GM23338 (cell line): ENCODE measurements at regions not wholly inside any gene's neighbourhood (a gene's known extent, or its start where the extent isn't known, plus 50 kb on each side); places are given as distances from the start of the nearest gene placed in this dataset.

ENCODE experiments used
- ATAC-seq: fragments of 200-7000 bp; cut with Tn5 transposase; 3 replicates; pipeline ENCODE4 v1.9.1; 2020
- DNase-seq: peaks from one replicate; pipeline ENCODE4 v3.0.0-alpha.2; 2015; ENCODE audit warnings: low spot score
- H2AFZ ChIP-seq: fragments of 200-600 bp; sonication (generic); 2 replicates; pipeline ENCODE4 v1.8.0; 2016; ENCODE audit warnings: antibody characterized with exemption, mild to moderate bottlenecking, moderate library complexity
- H3F3A ChIP-seq: fragments of 200-600 bp; sonication (generic); replicated peaks from 2 replicates; pipeline ENCODE4 v1.8.0; 2017; ENCODE audit warnings: antibody characterized with exemption, mixed run types, low read depth
- H3K27ac ChIP-seq: fragments of 200-600 bp; sonication (generic); 2 replicates; pipeline ENCODE4 v1.6.1; 2016; ENCODE audit warnings: low read depth
- H3K27me3 ChIP-seq: fragments of 200-600 bp; sonication (generic); 2 replicates; pipeline ENCODE4 v1.8.0; 2016; ENCODE audit warnings: mild to moderate bottlenecking, mixed run types, moderate library complexity; ENCODE audit not compliant: insufficient read depth
- H3K36me3 ChIP-seq: fragments of 200-600 bp; sonication (generic); 2 replicates; pipeline ENCODE4 v1.8.0; 2016; ENCODE audit warnings: mild to moderate bottlenecking; ENCODE audit not compliant: insufficient read depth
- H3K4me1 ChIP-seq: fragments of 200-600 bp; sonication (generic); 2 replicates; pipeline ENCODE4 v1.8.0; 2016; ENCODE audit warnings: mild to moderate bottlenecking, moderate library complexity; ENCODE audit not compliant: insufficient read depth
- H3K4me2 ChIP-seq: fragments of 200-600 bp; sonication (generic); 2 replicates; pipeline ENCODE4 v1.7.1; 2017; ENCODE audit warnings: mixed run types
- H3K4me3 ChIP-seq: fragments of 200-600 bp; sonication (generic); 2 replicates; pipeline ENCODE4 v1.6.1; 2016; ENCODE audit warnings: mixed run types
- H3K79me2 ChIP-seq: fragments of 200-600 bp; sonication (generic); replicated peaks from 2 replicates; pipeline ENCODE4 v1.8.0; 2017; ENCODE audit warnings: mild to moderate bottlenecking; ENCODE audit not compliant: insufficient read depth
- H3K9me2 ChIP-seq: fragments of 200-600 bp; sonication (generic); 2 replicates; pipeline ENCODE4 v1.8.0; 2017; ENCODE audit not compliant: insufficient read depth
- H4K20me1 ChIP-seq: fragments of 200-600 bp; sonication (generic); replicated peaks from 2 replicates; pipeline ENCODE4 v1.8.0; 2017; ENCODE audit warnings: mild to moderate bottlenecking; ENCODE audit not compliant: insufficient read depth
- H3K27ac Mint-ChIP-seq: 2 replicates; pipeline ENCODE4 v1.8.0; 2020; ENCODE audit warnings: inconsistent platforms, mild to moderate bottlenecking, moderate library complexity, mixed read lengths
- H3K27me3 Mint-ChIP-seq: 3 replicates; pipeline ENCODE4 v1.8.0; 2022; ENCODE audit warnings: low read depth, mild to moderate bottlenecking, moderate library complexity, mixed read lengths, inconsistent platforms; ENCODE audit not compliant: insufficient read depth, poor library complexity
- H3K36me3 Mint-ChIP-seq: 3 replicates; pipeline ENCODE4 v1.8.0; 2021; ENCODE audit warnings: low read depth, mild to moderate bottlenecking, inconsistent platforms, moderate library complexity, mixed read lengths
- H3K4me1 Mint-ChIP-seq: 3 replicates; pipeline ENCODE4 v1.8.0; 2020; ENCODE audit warnings: mild to moderate bottlenecking, inconsistent platforms, mixed read lengths
- H3K4me3 Mint-ChIP-seq: 3 replicates; pipeline ENCODE4 v1.8.0; 2021; ENCODE audit warnings: moderate library complexity, mild to moderate bottlenecking, inconsistent platforms, mixed read lengths
- H3K9me3 Mint-ChIP-seq: 3 replicates; pipeline ENCODE4 v1.8.0; 2020; ENCODE audit warnings: moderate library complexity, mild to moderate bottlenecking, inconsistent platforms, mixed read lengths
- CREB1 ChIP-seq: fragments of 250-450 bp; sonication (Bioruptor Pico); IDR thresholded peaks from 2 replicates; pipeline ENCODE4 v1.5.0; 2020; ENCODE audit warnings: low read depth, mild to moderate bottlenecking, moderate library complexity
- ETS1 ChIP-seq: IDR thresholded peaks from 2 replicates; pipeline ENCODE4 v1.6.1; 2016; ENCODE audit warnings: antibody characterized with exemption
- EZH2 ChIP-seq: fragments of 200-600 bp; sonication (generic); IDR thresholded peaks from one replicate; pipeline ENCODE4 v1.8.0; 2017; ENCODE audit warnings: antibody characterized with exemption, mild to moderate bottlenecking, low read depth; ENCODE audit not compliant: unreplicated experiment
- EZH2phosphoT487 ChIP-seq: fragments of 200-600 bp; sonication (generic); IDR thresholded peaks from one replicate; pipeline ENCODE4 v1.8.1; 2018; ENCODE audit warnings: antibody characterized with exemption; ENCODE audit not compliant: unreplicated experiment
- JUNB ChIP-seq: IDR thresholded peaks from one replicate; pipeline ENCODE4 v1.6.1; 2016; ENCODE audit warnings: antibody characterized with exemption; ENCODE audit not compliant: unreplicated experiment
- NANOG ChIP-seq: IDR thresholded peaks from 2 replicates; pipeline ENCODE4 v1.6.1; 2016; ENCODE audit warnings: antibody characterized with exemption, borderline replicate concordance
- POLR2AphosphoS5 ChIP-seq: IDR thresholded peaks from 2 replicates; pipeline ENCODE4 v1.6.1; 2016; ENCODE audit warnings: antibody characterized with exemption, low read depth
- REST ChIP-seq: IDR thresholded peaks from one replicate; pipeline ENCODE4 v1.6.1; 2018; ENCODE audit warnings: antibody characterized with exemption; ENCODE audit not compliant: unreplicated experiment
- STAT1 ChIP-seq: IDR thresholded peaks from one replicate; pipeline ENCODE4 v1.6.1; 2016; ENCODE audit warnings: antibody characterized with exemption; ENCODE audit not compliant: unreplicated experiment
- ZNF331 ChIP-seq: fragments of 250-450 bp; sonication (Bioruptor Pico); IDR thresholded peaks from 2 replicates; pipeline ENCODE4 v1.5.0; 2020; ENCODE audit warnings: low read depth, mild to moderate bottlenecking, moderate library complexity
- ZNF462 ChIP-seq: fragments of 250-450 bp; sonication (Bioruptor Pico); IDR thresholded peaks from 2 replicates; pipeline ENCODE4 v1.5.0; 2020; ENCODE audit warnings: mild to moderate bottlenecking, moderate library complexity

GRCh38 chr7:136234040-136234439, 256.9 kb upstream of the MTPN start:
- Histone ChIP-seq H3K27ac (no peak overlapping the region), H3K79me2 (no peaks in the 10 kb centered on the region), H3K4me1 (no peaks in the 10 kb centered on the region), H3K9me2 (peaks cover 7% of the 10 kb centered on the region; the same call in 1 of the 2 replicates), H3K4me2 (no peak overlapping the region), H3K4me3 (no peak overlapping the region), H3K27me3 (no peaks in the 10 kb centered on the region), H4K20me1 (no peaks in the 10 kb centered on the region), H2AFZ (no peak overlapping the region), H3F3A (no peaks in the 10 kb centered on the region), H3K36me3 (no peaks in the 10 kb centered on the region)
- peaks cover 12% of the 10 kb centered on the region; the same call in 2 of the 3 replicates for H3K9me3 Mint-ChIP-seq
- no peaks in the 10 kb centered on the region; the same call in 2 of the 3 replicates for H3K36me3 Mint-ChIP-seq
- no peak overlapping the region for H3K4me3 Mint-ChIP-seq
- no peak overlapping the region for H3K27ac Mint-ChIP-seq
- TF ChIP-seq CREB1 (CRISPR knock-in tag) (no peak), EZH2 (no peak)
- DNase-seq = no peak
- ATAC-seq = no peak
- no peaks in the 10 kb centered on the region for H3K27me3 Mint-ChIP-seq
- no peaks in the 10 kb centered on the region for H3K4me1 Mint-ChIP-seq

GRCh38 chr7:136230210-136230609, 253.1 kb upstream of the MTPN start:
- no peak overlapping the region for H3K4me2 ChIP-seq
- H3K79me2 ChIP-seq = no peaks in the 10 kb centered on the region
- H3K27me3 ChIP-seq = no peaks in the 10 kb centered on the region
- no peak overlapping the region for H3K27ac ChIP-seq
- Mint-ChIP-seq H3K27me3 (no peaks in the 10 kb centered on the region), H3K27ac (no peak overlapping the region), H3K9me3 (peaks cover 5% of the 10 kb centered on the region; the same call in 1 of the 3 replicates), H3K36me3 (no peaks in the 10 kb centered on the region), H3K4me3 (no peak overlapping the region), H3K4me1 (no peaks in the 10 kb centered on the region)
- ATAC-seq = no peak
- H2AFZ ChIP-seq = no peak overlapping the region
- no peaks in the 10 kb centered on the region for H3F3A ChIP-seq
- DNase-seq = no peak
- H3K4me3 ChIP-seq = no peak overlapping the region
- H3K9me2 ChIP-seq = peaks cover 7% of the 10 kb centered on the region; the same call in 1 of the 2 replicates
- H4K20me1 ChIP-seq = no peaks in the 10 kb centered on the region
- H3K36me3 ChIP-seq = no peaks in the 10 kb centered on the region
- TF ChIP-seq EZH2 = no peak
- no peak for TF ChIP-seq CREB1 (CRISPR knock-in tag)
- no peak for TF ChIP-seq POLR2AphosphoS5
- no peak for TF ChIP-seq STAT1
- no peak for TF ChIP-seq ZNF331 (CRISPR knock-in tag)
- no peak for TF ChIP-seq EZH2phosphoT487
- TF ChIP-seq REST = no peak
- TF ChIP-seq JUNB = no peak
- no peak for TF ChIP-seq ETS1
- TF ChIP-seq ZNF462 = no peak
- no peak for TF ChIP-seq NANOG
- no peaks in the 10 kb centered on the region for H3K4me1 ChIP-seq
